Activated CD8-positive, alpha-beta T cell treated with anti-CD3 and anti-CD28 coated beads for 36 hours (primary cell): ENCODE measurements at regions not wholly inside any gene's neighbourhood (a gene's known extent, or its start where the extent isn't known, plus 50 kb on each side); places are given as distances from the start of the nearest gene placed in this dataset.

Experiments used
- ATAC-seq: fragments of 200-7000 bp; cut with Tn5 transposase; one replicate; pipeline ENCODE4 v1.10.0; 2021; ENCODE audit warnings: mild to moderate bottlenecking, moderate library complexity
- CTCF ChIA-PET: fragments of 350-600 bp; sonication (Branson Sonifier 250); formaldehyde crosslinking; loops from one replicate; lab custom pipeline; 2021; ENCODE audit warnings: antibody characterized with exemption; lab: Charles Lee
- POLR2A ChIA-PET: fragments of 350-600 bp; sonication (Branson Sonifier 250); formaldehyde crosslinking; loops from one replicate; lab custom pipeline; 2021; ENCODE audit warnings: antibody characterized with exemption; lab: Charles Lee
- DNase-seq: peaks from one replicate; pipeline ENCODE4 v3.0.0-alpha.2; 2020
- H3K27ac Mint-ChIP-seq: one replicate; pipeline ENCODE4 v1.8.0; 2021; ENCODE audit warnings: mild to moderate bottlenecking, mixed read lengths
- H3K27me3 Mint-ChIP-seq: one replicate; pipeline ENCODE4 v1.8.0; 2021; ENCODE audit warnings: mixed read lengths
- H3K36me3 Mint-ChIP-seq: one replicate; pipeline ENCODE4 v1.8.0; 2021; ENCODE audit warnings: low read depth, mixed read lengths
- H3K4me1 Mint-ChIP-seq: one replicate; pipeline ENCODE4 v1.8.0; 2021; ENCODE audit warnings: low read depth, mixed read lengths
- H3K4me3 Mint-ChIP-seq: one replicate; pipeline ENCODE4 v1.8.0; 2021; ENCODE audit warnings: mild to moderate bottlenecking, moderate library complexity, mixed read lengths
- H3K9me3 Mint-ChIP-seq: one replicate; pipeline ENCODE4 v1.8.0; 2021; ENCODE audit warnings: mixed read lengths
- intact Hi-C: fragments of 100-400 bp; cut with micrococcal nuclease; formaldehyde crosslinking; loops from one replicate; pipeline ENCODE4 v1.10.0; 2022
- TF ChIP-seq, protein P1 (sequence below): fragments of 200-600 bp; IDR thresholded peaks from one replicate; pipeline ENCODE4 v1.8.0; 2022; ENCODE audit warnings: antibody characterized with exemption, mild to moderate bottlenecking

DNA sequence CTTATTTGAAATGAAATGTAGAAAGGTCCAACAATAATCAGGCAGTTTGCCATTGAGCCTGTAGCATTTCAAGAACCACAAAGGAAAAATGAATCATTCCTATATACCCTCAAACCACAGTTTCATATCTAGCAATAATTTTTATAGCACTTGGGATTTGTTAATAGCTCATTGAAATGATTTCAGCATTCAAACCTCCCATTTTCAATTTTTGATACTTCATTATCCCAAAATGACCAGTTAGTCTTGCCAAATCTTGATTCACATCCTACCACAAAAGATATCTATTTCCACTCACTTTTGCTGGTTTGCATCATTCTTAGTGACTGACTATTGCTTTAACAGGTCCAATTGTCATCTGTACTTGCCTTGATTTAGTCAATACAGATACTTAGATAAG lies 790.1 kb downstream of the TLE1 start:
- H3K4me1 Mint-ChIP-seq, result no peaks in the 10 kb centered on the region
- no peak overlapping the region for H3K4me3 Mint-ChIP-seq
- TF ChIP-seq, protein P1, sequence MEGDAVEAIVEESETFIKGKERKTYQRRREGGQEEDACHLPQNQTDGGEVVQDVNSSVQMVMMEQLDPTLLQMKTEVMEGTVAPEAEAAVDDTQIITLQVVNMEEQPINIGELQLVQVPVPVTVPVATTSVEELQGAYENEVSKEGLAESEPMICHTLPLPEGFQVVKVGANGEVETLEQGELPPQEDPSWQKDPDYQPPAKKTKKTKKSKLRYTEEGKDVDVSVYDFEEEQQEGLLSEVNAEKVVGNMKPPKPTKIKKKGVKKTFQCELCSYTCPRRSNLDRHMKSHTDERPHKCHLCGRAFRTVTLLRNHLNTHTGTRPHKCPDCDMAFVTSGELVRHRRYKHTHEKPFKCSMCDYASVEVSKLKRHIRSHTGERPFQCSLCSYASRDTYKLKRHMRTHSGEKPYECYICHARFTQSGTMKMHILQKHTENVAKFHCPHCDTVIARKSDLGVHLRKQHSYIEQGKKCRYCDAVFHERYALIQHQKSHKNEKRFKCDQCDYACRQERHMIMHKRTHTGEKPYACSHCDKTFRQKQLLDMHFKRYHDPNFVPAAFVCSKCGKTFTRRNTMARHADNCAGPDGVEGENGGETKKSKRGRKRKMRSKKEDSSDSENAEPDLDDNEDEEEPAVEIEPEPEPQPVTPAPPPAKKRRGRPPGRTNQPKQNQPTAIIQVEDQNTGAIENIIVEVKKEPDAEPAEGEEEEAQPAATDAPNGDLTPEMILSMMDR, result no peak
- POLR2A ChIA-PET, result no interaction called here
- H3K9me3 Mint-ChIP-seq, result no peaks in the 10 kb centered on the region
- CTCF ChIA-PET, result no interaction called here
- intact Hi-C loops, result no loop called here
- no peak for ATAC-seq
- H3K27ac Mint-ChIP-seq, result no peak overlapping the region
- no peak for DNase-seq
- H3K36me3 Mint-ChIP-seq, result no peaks in the 10 kb centered on the region
- H3K27me3 Mint-ChIP-seq, result no peaks in the 10 kb centered on the region

DNA sequence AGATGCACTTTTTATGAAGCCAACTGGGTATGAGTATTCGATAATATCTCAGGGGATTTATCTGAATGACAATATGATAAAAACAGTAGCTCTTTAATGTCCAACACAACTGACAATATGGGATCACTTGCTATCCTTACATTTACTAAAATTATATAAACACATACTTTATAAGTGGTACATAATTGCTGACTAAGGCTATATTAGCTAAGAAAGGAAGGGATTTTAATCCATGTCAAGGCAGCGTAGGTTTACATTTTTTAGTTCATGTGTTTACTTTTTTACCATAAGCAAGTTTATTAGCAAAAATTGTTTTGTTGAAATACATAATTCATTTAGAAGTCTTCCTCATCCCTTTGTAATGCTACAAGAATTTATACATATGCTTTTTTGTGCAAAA lies 796.2 kb downstream of the TLE1 start:
- Mint-ChIP-seq H3K27ac (no peak overlapping the region), H3K4me3 (no peak overlapping the region), H3K4me1 (no peaks in the 10 kb centered on the region), H3K36me3 (no peaks in the 10 kb centered on the region), H3K9me3 (no peaks in the 10 kb centered on the region), H3K27me3 (no peaks in the 10 kb centered on the region)
- CTCF ChIA-PET, result no interaction called here
- TF ChIP-seq, protein P1, result no peak
- ATAC-seq (no peak), DNase-seq (no peak)
- POLR2A ChIA-PET, result no interaction called here
- intact Hi-C loops, result no loop called here

DNA sequence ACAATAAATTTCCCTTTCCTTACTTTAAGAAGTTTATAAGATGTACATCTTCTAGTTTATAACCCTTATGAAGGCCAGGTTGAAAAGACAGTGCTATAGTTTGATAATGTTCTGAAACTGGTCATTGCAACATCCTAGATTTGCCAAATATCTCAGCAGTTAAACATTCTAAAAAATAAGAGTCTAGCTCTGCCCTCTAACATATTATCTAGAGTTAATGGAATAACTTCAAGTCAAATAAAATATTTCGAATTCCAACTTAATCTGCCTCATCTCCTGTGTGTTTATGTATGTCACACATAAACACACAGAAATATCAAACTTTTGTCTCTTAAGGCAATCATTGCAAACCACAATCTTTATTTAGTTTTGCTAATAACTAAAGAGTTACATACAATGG lies 796.6 kb downstream of the TLE1 start:
- TF ChIP-seq, protein P1, result no peak
- no peaks in the 10 kb centered on the region for H3K36me3 Mint-ChIP-seq
- H3K9me3 Mint-ChIP-seq, result no peaks in the 10 kb centered on the region
- no peak overlapping the region for H3K4me3 Mint-ChIP-seq
- DNase-seq (no peak), ATAC-seq (no peak)
- H3K27ac Mint-ChIP-seq, result no peak overlapping the region
- intact Hi-C loops, result no loop called here
- no peaks in the 10 kb centered on the region for H3K4me1 Mint-ChIP-seq
- ChIA-PET CTCF (no interaction called here), POLR2A (no interaction called here)
- H3K27me3 Mint-ChIP-seq, result no peaks in the 10 kb centered on the region

DNA sequence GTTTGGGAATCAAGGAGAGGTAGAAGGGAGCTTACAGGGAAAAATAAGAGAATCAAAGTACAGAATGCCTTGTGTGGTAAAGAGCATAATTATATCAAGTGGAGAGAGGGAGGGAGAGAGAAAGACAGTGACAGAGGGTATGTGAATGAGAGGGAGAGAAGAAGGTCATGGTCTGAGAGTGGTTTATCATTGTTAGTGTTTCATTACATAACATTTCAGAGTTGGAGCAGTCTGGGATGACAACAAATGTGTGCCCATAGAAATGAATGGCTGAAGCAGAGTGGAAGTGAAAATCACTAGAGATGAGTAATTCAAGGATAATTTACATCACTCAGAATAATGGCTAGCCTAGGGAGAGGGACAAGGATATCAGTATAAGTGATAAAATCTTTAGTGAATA lies 799.2 kb downstream of the TLE1 start:
- Mint-ChIP-seq H3K27ac (no peak overlapping the region), H3K9me3 (peaks cover 1% of the 10 kb centered on the region), H3K4me3 (no peak overlapping the region), H3K27me3 (no peaks in the 10 kb centered on the region), H3K4me1 (no peaks in the 10 kb centered on the region), H3K36me3 (no peaks in the 10 kb centered on the region)
- DNase-seq (no peak), ATAC-seq (no peak)
- intact Hi-C loops, result no loop called here
- TF ChIP-seq, protein P1, result no peak
- POLR2A ChIA-PET, result no interaction called here
- CTCF ChIA-PET, result no interaction called here

DNA sequence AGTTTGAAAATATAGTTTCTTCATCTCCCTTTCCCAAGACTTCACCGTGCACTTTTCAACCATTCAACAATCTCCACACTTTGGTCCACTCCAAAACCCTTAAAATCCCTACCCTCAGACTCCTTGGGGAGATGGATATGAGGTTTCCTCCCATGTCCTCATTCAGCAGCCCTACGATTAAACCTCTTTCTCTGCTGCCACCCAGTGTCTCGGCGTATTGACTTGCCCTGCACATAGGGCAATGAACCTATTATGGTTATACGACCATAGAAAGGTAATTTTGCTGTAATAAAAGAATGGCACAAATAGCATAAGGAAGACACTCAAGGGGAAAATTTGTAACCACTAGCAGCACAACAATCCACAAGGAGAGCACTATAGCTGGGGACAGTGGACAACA lies 803.5 kb downstream of the TLE1 start:
- no peaks in the 10 kb centered on the region for H3K36me3 Mint-ChIP-seq
- H3K27me3 Mint-ChIP-seq, result no peaks in the 10 kb centered on the region
- H3K27ac Mint-ChIP-seq, result no peak overlapping the region
- ATAC-seq (no peak), DNase-seq (no peak)
- no peak overlapping the region for H3K4me3 Mint-ChIP-seq
- POLR2A ChIA-PET, result no interaction called here
- no peaks in the 10 kb centered on the region for H3K4me1 Mint-ChIP-seq
- intact Hi-C loops, result no loop called here
- H3K9me3 Mint-ChIP-seq, result peaks cover 1% of the 10 kb centered on the region
- TF ChIP-seq, protein P1, result no peak
- CTCF ChIA-PET, result no interaction called here
